ENCODE measurements at regions not wholly inside any gene's neighbourhood (a gene's known extent, or its start where the extent isn't known, plus 50 kb on each side); places are given as distances from the start of the nearest gene placed in this dataset.

DNA sequence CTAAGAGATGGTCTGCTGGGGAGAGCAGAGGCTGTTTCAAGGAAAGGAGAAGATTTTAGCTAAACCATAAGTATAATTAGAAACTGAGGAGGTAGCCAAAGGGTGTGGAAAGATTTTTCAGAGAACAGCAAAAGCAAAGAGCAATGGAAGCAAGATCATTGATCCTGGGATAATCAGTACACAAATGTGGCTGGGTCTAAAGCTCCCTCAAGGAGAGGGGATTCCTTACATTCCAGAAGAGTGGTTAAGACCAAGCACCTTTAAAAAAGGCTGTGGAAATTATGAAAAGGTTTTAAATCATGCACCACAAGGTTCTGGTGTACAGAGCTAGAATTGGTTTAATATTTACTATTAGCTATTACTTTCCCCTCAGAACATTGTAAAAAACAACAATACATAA is 246.0 kb upstream of the UBE2E3 start:
- no peaks in the 10 kb centered on the region for H3K27me3 ChIP-seq
- no peak overlapping the region for H3K27ac ChIP-seq
- H3K9me3 ChIP-seq (ENCODE audit: low read depth): no peaks in the 10 kb centered on the region
- H3K4me3 ChIP-seq: no peak overlapping the region
- DNase-seq (ENCODE audit: low read depth in 1 of 2, low spot score in 1 of 2): peak in 1 of 2 donors; percentile 4
- TF ChIP-seq, protein P1, sequence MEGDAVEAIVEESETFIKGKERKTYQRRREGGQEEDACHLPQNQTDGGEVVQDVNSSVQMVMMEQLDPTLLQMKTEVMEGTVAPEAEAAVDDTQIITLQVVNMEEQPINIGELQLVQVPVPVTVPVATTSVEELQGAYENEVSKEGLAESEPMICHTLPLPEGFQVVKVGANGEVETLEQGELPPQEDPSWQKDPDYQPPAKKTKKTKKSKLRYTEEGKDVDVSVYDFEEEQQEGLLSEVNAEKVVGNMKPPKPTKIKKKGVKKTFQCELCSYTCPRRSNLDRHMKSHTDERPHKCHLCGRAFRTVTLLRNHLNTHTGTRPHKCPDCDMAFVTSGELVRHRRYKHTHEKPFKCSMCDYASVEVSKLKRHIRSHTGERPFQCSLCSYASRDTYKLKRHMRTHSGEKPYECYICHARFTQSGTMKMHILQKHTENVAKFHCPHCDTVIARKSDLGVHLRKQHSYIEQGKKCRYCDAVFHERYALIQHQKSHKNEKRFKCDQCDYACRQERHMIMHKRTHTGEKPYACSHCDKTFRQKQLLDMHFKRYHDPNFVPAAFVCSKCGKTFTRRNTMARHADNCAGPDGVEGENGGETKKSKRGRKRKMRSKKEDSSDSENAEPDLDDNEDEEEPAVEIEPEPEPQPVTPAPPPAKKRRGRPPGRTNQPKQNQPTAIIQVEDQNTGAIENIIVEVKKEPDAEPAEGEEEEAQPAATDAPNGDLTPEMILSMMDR (IDR thresholded peaks at IDR 0.05; ENCODE audit: low read depth, low read length): no peak
- no peaks in the 10 kb centered on the region for H3K4me1 ChIP-seq (ENCODE audit: low read depth)
- no peaks in the 10 kb centered on the region for H3K36me3 ChIP-seq

- Histone ChIP-seq H3K27ac (no peak overlapping the region), H3K4me3 (no peak overlapping the region), H3K4me1 (ENCODE audit: low read depth) (no peaks in the 10 kb centered on the region), H3K36me3 (no peaks in the 10 kb centered on the region), H3K27me3 (no peaks in the 10 kb centered on the region), H3K9me3 (ENCODE audit: low read depth) (no peaks in the 10 kb centered on the region)
- TF ChIP-seq, protein P1 (IDR thresholded peaks at IDR 0.05; ENCODE audit: low read depth, low read length): no peak
- DNase-seq (ENCODE audit: low read depth in 1 of 2, low spot score in 1 of 2): no peak
Observed at GRCh38 chr2:180733330-180733729, 247.1 kb upstream of the UBE2E3 start.

DNA sequence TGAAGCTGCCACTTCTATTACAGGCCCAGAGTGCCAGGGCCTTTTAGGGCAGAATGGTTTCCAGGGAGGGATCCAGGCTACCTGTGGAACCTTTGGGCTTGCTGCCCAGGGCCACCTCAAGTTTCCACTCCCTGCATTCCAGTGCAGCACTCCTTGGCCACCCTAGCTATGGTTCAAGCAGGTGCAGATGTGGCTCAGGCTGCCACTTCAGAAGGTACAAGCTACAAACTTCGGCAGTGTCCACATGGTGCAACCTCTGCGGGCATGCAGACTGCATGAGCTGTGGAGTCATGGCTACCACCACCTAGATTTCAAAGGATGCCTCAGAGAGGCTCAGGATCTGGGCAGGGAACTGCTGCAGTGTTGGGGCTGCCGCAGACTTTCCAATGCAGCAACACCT is 248.1 kb upstream of the UBE2E3 start:
- H3K9me3 ChIP-seq (ENCODE audit: low read depth): no peaks in the 10 kb centered on the region
- H3K36me3 ChIP-seq: no peaks in the 10 kb centered on the region
- no peak overlapping the region for H3K4me3 ChIP-seq
- no peak for DNase-seq (ENCODE audit: low read depth in 1 of 2, low spot score in 1 of 2)
- H3K27me3 ChIP-seq: no peaks in the 10 kb centered on the region
- H3K27ac ChIP-seq: no peak overlapping the region
- TF ChIP-seq, protein P1 (IDR thresholded peaks at IDR 0.05; ENCODE audit: low read depth, low read length): no peak
- H3K4me1 ChIP-seq (ENCODE audit: low read depth): no peaks in the 10 kb centered on the region

- H3K9me3 ChIP-seq (ENCODE audit: low read depth): no peaks in the 10 kb centered on the region
- no peaks in the 10 kb centered on the region for H3K36me3 ChIP-seq
- no peaks in the 10 kb centered on the region for H3K27me3 ChIP-seq
- TF ChIP-seq, protein P1 (IDR thresholded peaks at IDR 0.05; ENCODE audit: low read depth, low read length): no peak
- DNase-seq (ENCODE audit: low read depth in 1 of 2, low spot score in 1 of 2): peak in 1 of 2 donors; percentile 62
- H3K4me3 ChIP-seq: no peak overlapping the region
- no peaks in the 10 kb centered on the region for H3K4me1 ChIP-seq (ENCODE audit: low read depth)
- H3K27ac ChIP-seq: no peak overlapping the region
Observed at GRCh38 chr2:180730976-180731375, 249.4 kb upstream of the UBE2E3 start.

- TF ChIP-seq, protein P1 (IDR thresholded peaks at IDR 0.05; ENCODE audit: low read depth, low read length): no peak
- Histone ChIP-seq H3K27me3 (no peaks in the 10 kb centered on the region), H3K4me3 (no peak overlapping the region), H3K36me3 (no peaks in the 10 kb centered on the region), H3K4me1 (ENCODE audit: low read depth) (no peaks in the 10 kb centered on the region), H3K27ac (no peak overlapping the region), H3K9me3 (ENCODE audit: low read depth) (no peaks in the 10 kb centered on the region)
- DNase-seq (ENCODE audit: low read depth in 1 of 2, low spot score in 1 of 2): peak in 1 of 2 donors; percentile 76
Observed at GRCh38 chr2:180728928-180729559, 251.4 kb upstream of the UBE2E3 start.
